HepG2 (cell line): ENCODE measurements at regions not wholly inside any gene's neighbourhood (a gene's known extent, or its start where the extent isn't known, plus 50 kb on each side); places are given as distances from the start of the nearest gene placed in this dataset.

Experiments used
- ATAC-seq: fragments of 200-7000 bp; cut with Tn5 transposase; 3 replicates; pipeline ENCODE4 v1.9.1; 2020; ENCODE audit warnings: mild to moderate bottlenecking, moderate library complexity
- BruUV-seq: library from RNA; stranded (reverse); fragments of 400-500 nt; replicated peaks from 2 replicates; lab custom pipeline; 2021; lab: Mats Ljungman, UMichigan
- CTCF ChIA-PET: fragments of 300-600 bp; formaldehyde crosslinking; extraction: SDS; loops from one replicate; lab custom pipeline; 2021; ENCODE audit warnings: low total read pairs, inconsistent platforms, low intra/inter-chr PET ratio; lab: Yijun Ruan, JAX
- POLR2A ChIA-PET: fragments of 350-600 bp; sonication (Branson Sonifier 250); formaldehyde crosslinking; loops from one replicate; lab custom pipeline; 2020; ENCODE audit warnings: antibody characterized with exemption, inconsistent platforms; lab: Yijun Ruan, JAX
- DNase-seq: peaks from one replicate; pipeline ENCODE4 v3.0.0-alpha.2; 2015; ENCODE audit warnings: low spot score
- FAIRE-seq: peaks from 3 replicates; lab custom pipeline; 2011; peaks lifted over from hg19 to GRCh38; lab: Jason Lieb, UNC
- H2AFZ ChIP-seq: one replicate; pipeline ENCODE4 v1.6.1; 2011; ENCODE audit warnings: low read length, inconsistent platforms
- H3K27ac ChIP-seq: fragments of 300-600 bp; 3 replicates; pipeline ENCODE4 v1.8.0; 2011; ENCODE audit warnings: mixed run types, mild to moderate bottlenecking, mixed read lengths, low read length, inconsistent platforms; ENCODE audit not compliant: insufficient read depth; ENCODE audit errors: extremely low read length
- H3K27me3 ChIP-seq, 2 experiments: fragments of 200-600 bp in 1 of 2; 2 replicates in 1 of 2; 3 replicates in 1 of 2; pipeline versions ENCODE4 v1.6.0 to v1.8.0; 2011; ENCODE audit warnings: low read length in 2 of 2, mild to moderate bottlenecking in 2 of 2, moderate library complexity in 2 of 2, inconsistent platforms in 1 of 2; ENCODE audit not compliant: insufficient read depth in 2 of 2, control insufficient read depth in 1 of 2
- H3K36me3 ChIP-seq, 2 experiments: fragments of 200-600 bp in 1 of 2; replicated peaks in 1 of 2; 2 replicates in 1 of 2; 3 replicates in 1 of 2; pipeline versions ENCODE4 v1.5.1 to v1.8.0; 2011; ENCODE audit warnings: low read length in 2 of 2, inconsistent platforms in 1 of 2; ENCODE audit not compliant: insufficient read depth in 2 of 2, control insufficient read depth in 1 of 2
- H3K4me1 ChIP-seq: 2 replicates; pipeline ENCODE4 v1.5.1; 2012; ENCODE audit warnings: low read length, inconsistent platforms; ENCODE audit not compliant: insufficient read depth
- H3K4me2 ChIP-seq: 2 replicates; pipeline ENCODE4 v1.6.0; 2011; ENCODE audit warnings: low read depth, low read length, inconsistent platforms
- H3K4me3 ChIP-seq, 3 experiments: fragments of 200-600 bp in 1 of 3; sonication (generic), shearing (Covaris generic) in 1 of 3; replicated peaks in 1 of 3; 2 replicates each; pipeline ENCODE4 v1.5.1; 2011 to 2016; ENCODE audit warnings: low read length in 3 of 3, inconsistent platforms in 2 of 3, low read depth in 2 of 3, mild to moderate bottlenecking in 2 of 3, control low read depth in 1 of 3, mixed read lengths in 1 of 3; ENCODE audit not compliant: insufficient read depth in 1 of 3
- H3K79me2 ChIP-seq: one replicate; pipeline ENCODE4 v1.6.1; 2011; ENCODE audit warnings: low read length, inconsistent platforms; ENCODE audit not compliant: insufficient read depth
- H3K9ac ChIP-seq: 2 replicates; pipeline ENCODE4 v1.6.0; 2011; ENCODE audit warnings: mild to moderate bottlenecking, low read depth, low read length, inconsistent platforms; ENCODE audit not compliant: insufficient read depth
- H3K9me3 ChIP-seq: 2 replicates; pipeline ENCODE4 v1.5.1; 2012; ENCODE audit warnings: mild to moderate bottlenecking, low read length
- H4K20me1 ChIP-seq: 2 replicates; pipeline ENCODE4 v1.6.0; 2011; ENCODE audit warnings: inconsistent platforms, mild to moderate bottlenecking, low read length, moderate library complexity; ENCODE audit not compliant: insufficient read depth
- EEA1 ChIP-seq: sonication (generic); formaldehyde crosslinking; IDR thresholded peaks from 2 replicates; pipeline ENCODE4 v1.5.1; 2020; ENCODE audit warnings: mild to moderate bottlenecking, missing genetic modification reagents, borderline replicate concordance
- HNRNPUL1 ChIP-seq: fragments of 200-400 bp; formaldehyde crosslinking; IDR thresholded peaks from 2 replicates; pipeline ENCODE4 v1.6.1; 2017; ENCODE audit warnings: low read depth, mild to moderate bottlenecking, low read length, moderate library complexity
- MAFF ChIP-seq: IDR thresholded peaks from 2 replicates; pipeline ENCODE4 v1.6.1; 2011; ENCODE audit warnings: low read depth, low read length, improper control_type of control experiment
- MAFK ChIP-seq, 2 experiments: IDR thresholded peaks in 1 of 2; conservative IDR thresholded peaks in 1 of 2; 2 replicates each; pipeline ENCODE4 v1.6.1; 2011; ENCODE audit warnings: improper control_type of control experiment in 2 of 2, low read length in 2 of 2
- SMAD1 ChIP-seq: sonication (generic); formaldehyde crosslinking; IDR thresholded peaks from 2 replicates; pipeline ENCODE4 v1.4.0; 2020; ENCODE audit warnings: missing genetic modification reagents, low read depth, mild to moderate bottlenecking, borderline replicate concordance
- ZNF562 ChIP-seq: sonication (generic); formaldehyde crosslinking; IDR thresholded peaks from 2 replicates; pipeline ENCODE4 v1.8.0; 2022; ENCODE audit warnings: missing genetic modification reagents, borderline replicate concordance
- ZNF781 ChIP-seq: sonication (generic); formaldehyde crosslinking; IDR thresholded peaks from 2 replicates; pipeline ENCODE4 v1.5.1; 2020; ENCODE audit warnings: borderline replicate concordance, mild to moderate bottlenecking, missing genetic modification reagents; ENCODE audit errors: not compliant biosample characterization
- WGBS: methylation state at CpG from one replicate; pipeline ENCODE4 v1.1.6; 2017; ENCODE audit warnings: low lambda C conversion rate; 5-methylcytosine and 5-hydroxymethylcytosine counted together
- in situ Hi-C: cut with HindIII; loops from 2 replicates; pipeline ENCODE4 v1.10.0; 2017; ENCODE audit warnings: low pct_unique_long_range_greater_than_20kb; ENCODE audit not compliant: extremely low pct_ligation_motif_present
- intact Hi-C: fragments of 100-400 bp; cut with micrococcal nuclease; formaldehyde crosslinking; loops from one replicate; pipeline ENCODE4 v1.10.0; 2022; ENCODE audit not compliant: unreplicated experiment
- TF ChIP-seq, protein P1 (sequence below): sonication (generic); formaldehyde crosslinking; IDR thresholded peaks from 2 replicates; pipeline ENCODE4 v1.4.0; 2020; ENCODE audit warnings: low read depth, mild to moderate bottlenecking, missing genetic modification reagents
- TF ChIP-seq, protein P2 (sequence below): sonication (generic); formaldehyde crosslinking; conservative IDR thresholded peaks from 2 replicates; pipeline ENCODE4 v1.8.0; 2022; ENCODE audit warnings: low read depth, missing genetic modification reagents

DNA sequence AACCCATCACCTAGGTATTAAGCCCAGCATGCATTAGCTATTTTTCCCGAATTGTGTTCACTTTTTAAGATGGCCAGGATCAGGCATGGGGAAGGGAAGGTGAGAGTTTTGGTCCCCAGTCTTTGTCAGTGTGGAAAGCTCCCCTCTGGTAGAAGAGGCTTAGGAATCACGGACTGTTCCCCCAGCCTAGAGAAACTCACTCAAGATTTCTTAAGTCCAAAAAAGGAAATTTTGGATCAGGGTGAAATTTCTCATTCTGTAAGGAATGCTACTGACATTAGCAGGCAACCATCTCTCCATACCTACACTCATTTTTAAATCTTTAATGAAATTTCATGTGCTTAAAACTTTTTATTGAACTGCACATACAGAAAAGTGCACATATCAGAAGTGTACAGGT, 70.3 kb upstream of the GALNT15 start (continued):
- TF ChIP-seq, protein P1, sequence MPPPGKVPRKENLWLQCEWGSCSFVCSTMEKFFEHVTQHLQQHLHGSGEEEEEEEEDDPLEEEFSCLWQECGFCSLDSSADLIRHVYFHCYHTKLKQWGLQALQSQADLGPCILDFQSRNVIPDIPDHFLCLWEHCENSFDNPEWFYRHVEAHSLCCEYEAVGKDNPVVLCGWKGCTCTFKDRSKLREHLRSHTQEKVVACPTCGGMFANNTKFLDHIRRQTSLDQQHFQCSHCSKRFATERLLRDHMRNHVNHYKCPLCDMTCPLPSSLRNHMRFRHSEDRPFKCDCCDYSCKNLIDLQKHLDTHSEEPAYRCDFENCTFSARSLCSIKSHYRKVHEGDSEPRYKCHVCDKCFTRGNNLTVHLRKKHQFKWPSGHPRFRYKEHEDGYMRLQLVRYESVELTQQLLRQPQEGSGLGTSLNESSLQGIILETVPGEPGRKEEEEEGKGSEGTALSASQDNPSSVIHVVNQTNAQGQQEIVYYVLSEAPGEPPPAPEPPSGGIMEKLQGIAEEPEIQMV (CRISPR knock-in tag) = no peak
- TF ChIP-seq, all 625 proteins: peak for 0

DNA sequence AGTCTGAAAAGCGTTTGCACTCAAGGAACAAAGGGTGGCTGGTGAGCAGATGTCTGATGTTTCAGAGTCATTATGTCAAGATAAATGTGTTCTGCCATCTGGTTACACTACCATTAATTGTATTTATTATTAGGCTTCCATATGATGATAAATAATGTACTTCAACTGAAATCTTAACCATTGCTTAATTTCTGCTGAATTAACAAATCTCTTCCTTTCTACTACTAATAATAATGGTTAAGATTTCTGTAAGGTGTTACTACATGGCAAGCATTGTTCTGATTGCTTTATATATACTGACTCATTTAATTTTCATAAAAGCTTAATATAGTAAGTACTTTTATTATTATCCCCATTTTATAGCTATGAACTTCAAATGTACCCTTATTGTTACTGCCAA, 68.4 kb upstream of the GALNT15 start:
- ATAC-seq (no peak), DNase-seq (no peak), FAIRE-seq (no peak)
- Histone ChIP-seq H2AFZ (no peak overlapping the region), H3K27me3 (no peaks in the 10 kb centered on the region), H3K9me3 (no peaks in the 10 kb centered on the region), H3K9ac (no peak overlapping the region), H3K4me1 (peaks cover 22% of the 10 kb centered on the region), H3K27ac (no peak overlapping the region), H4K20me1 (no peaks in the 10 kb centered on the region), H3K36me3 (no peaks in the 10 kb centered on the region), H3K4me2 (no peak overlapping the region), H3K79me2 (no peaks in the 10 kb centered on the region), H3K4me3 (no peak overlapping the region)
- in situ Hi-C loops (no loop called here), intact Hi-C loops (no loop called here)
- no TSS peak for BruUV-seq
- peak; percentile 45 to 55; a peak in 2 of 4 replicates for TF ChIP-seq MAFK (conservative IDR thresholded peaks at IDR 0.05 in 1 of 2, IDR thresholded peaks at IDR 0.05 in 1 of 2; ENCODE audit: low read length in 2 of 2)
- TF ChIP-seq MAFF = peak; percentile 40; the same call in 1 of the 2 replicates
- TF ChIP-seq ZNF562 (CRISPR knock-in tag) = no peak
- no peak for TF ChIP-seq ZNF781
- no peak for TF ChIP-seq HNRNPUL1
- no peak for TF ChIP-seq SMAD1 (CRISPR knock-in tag)
- TF ChIP-seq, protein P2, sequence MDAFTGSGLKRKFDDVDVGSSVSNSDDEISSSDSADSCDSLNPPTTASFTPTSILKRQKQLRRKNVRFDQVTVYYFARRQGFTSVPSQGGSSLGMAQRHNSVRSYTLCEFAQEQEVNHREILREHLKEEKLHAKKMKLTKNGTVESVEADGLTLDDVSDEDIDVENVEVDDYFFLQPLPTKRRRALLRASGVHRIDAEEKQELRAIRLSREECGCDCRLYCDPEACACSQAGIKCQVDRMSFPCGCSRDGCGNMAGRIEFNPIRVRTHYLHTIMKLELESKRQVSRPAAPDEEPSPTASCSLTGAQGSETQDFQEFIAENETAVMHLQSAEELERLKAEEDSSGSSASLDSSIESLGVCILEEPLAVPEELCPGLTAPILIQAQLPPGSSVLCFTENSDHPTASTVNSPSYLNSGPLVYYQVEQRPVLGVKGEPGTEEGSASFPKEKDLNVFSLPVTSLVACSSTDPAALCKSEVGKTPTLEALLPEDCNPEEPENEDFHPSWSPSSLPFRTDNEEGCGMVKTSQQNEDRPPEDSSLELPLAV (CRISPR knock-in tag) = no peak
- TF ChIP-seq EEA1 = no peak
- CTCF ChIA-PET = no interaction called here
- POLR2A ChIA-PET = no interaction called here
- 0% methylated on average over 1 of the region's 1 CpG for WGBS
